ENCODE measurements at regions not wholly inside any gene's neighbourhood (a gene's known extent, or its start where the extent isn't known, plus 50 kb on each side); places are given as distances from the start of the nearest gene placed in this dataset.
"Not testable (repeated sequence)": the region's sequence is repeated elsewhere in the genome, so short reads cannot be mapped to it uniquely, and the experiment has no call there.

DNA sequence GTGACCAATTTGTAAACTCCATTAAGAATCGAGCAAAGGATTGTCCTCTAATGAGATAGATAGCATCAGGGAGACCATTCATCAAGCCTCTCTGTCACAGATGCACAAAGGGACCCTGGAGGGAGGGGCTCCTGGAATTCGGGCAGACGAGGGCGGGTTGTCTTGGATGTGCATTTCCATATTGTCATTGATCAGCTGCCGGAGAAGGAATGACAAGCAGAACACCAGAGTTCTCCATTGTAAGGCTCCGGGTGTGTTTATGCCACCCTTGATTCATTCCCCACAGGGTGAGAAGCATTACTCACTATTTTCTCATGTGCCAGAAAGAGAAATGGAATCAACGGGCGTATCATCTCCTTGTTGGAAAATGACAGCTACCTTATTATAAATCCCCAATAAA lies 167.5 kb downstream of the EBLN2 start:
- DNase-seq (ENCODE audit: low read depth) = no peak

DNA sequence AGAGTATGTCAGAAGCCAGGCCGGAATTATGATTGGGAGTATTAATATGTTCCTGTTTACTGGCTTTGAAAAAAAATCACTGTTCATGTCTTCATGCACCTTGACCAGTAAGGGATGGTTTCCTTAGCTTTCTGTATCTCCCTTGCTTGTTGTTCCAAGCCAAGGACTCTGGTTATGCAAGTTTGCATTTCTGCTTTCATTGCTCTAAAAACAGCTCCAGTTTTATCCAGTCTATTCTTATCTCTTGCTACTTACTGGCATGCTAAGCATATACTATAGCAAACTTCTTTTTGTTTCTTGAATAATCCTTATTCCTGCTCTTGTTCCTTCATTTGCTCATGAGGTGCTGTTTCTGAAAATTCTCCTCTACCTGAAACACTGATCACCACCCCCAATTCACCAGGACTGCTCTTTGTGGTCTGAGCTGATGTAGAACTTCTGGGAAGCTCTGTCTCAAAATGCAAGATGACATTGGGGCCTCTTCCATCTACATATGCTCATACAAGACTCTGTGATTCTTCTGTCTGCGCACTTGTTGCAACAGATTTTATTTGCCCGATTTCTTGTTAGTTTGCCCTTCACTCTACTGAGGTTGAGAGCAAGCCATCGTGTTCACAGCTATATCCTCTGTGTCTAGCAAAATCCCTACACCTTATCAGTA lies 173.0 kb downstream of the EBLN2 start:
- no peak for DNase-seq (ENCODE audit: low read depth)

DNA sequence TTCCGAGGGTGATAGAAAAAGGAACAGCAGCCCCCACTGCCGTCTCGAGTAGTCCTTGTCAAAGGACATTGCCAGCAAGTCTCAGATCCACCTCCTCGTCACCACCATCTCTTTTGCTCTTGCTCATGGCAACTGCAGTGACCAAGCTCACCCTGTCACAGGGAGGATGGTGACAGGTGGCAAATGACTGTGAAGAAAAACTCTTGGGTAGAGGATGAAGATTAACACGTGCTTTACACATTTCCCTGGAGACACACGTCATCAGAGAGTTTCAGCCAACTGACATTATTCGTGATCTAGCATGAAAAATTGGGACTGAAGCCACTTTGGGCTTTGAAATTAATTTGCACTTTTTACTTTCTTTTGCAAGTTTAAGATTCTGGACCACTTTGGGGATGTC lies 174.3 kb downstream of the EBLN2 start:
- DNase-seq (ENCODE audit: low read depth) = no peak

DNA sequence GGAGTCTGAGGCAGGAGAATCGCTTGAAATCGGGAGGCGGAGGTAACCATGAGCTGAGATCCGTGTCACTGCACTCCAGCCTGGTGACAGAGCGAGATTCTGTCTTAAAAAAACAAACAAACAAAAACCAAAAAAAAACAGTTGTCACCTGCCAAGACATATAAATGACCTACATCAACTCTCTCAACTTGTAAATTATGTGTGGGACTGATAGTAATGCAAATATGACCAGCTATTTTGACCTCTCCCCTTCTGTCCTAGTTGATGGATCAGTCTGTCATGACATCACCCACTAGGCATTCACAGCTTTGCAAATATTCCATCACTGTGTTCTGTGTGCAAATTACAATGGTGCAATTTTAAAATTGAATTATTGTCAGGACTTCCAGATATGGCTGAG lies 175.4 kb downstream of the EBLN2 start:
- DNase-seq (ENCODE audit: low read depth) = no peak

DNA sequence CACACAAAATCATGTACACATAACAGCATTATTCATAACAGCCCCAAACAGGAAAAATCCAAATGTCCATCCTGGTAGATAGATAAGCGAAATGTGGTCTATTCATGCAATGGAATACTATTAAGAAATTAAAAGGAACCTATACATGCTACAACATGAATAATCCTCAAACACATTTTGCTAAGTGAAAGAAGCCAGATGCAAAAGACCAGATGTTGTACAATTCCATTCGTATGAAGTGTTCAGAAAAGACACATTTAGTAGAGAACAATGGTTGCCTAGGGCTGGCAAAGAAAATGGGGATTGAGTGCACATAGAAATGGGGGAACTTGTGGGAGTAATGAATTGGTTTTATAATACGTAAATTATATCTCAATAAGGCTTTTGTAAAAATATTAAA lies 182.3 kb downstream of the EBLN2 start:
- no peak for DNase-seq (ENCODE audit: low read depth)

DNA sequence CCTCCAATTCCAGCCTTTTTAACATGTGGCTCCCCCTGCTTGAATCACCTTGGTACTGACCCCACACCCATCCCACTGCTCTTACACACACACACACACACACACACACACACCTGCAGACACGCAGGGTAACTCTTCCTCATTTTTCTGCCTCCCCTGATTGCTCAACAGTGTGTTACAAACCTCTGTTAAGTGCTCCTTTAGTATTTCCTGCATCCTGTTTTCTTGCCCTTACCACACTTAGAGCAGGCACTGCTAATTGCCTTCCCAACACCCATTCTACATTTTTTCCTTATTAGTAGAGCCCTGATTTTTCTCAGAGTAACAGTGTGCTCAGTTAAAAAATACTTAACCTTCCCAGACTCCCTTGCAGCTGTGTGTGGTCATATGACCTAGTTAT lies 184.0 kb downstream of the EBLN2 start:
- DNase-seq (ENCODE audit: low read depth) = no peak

DNA sequence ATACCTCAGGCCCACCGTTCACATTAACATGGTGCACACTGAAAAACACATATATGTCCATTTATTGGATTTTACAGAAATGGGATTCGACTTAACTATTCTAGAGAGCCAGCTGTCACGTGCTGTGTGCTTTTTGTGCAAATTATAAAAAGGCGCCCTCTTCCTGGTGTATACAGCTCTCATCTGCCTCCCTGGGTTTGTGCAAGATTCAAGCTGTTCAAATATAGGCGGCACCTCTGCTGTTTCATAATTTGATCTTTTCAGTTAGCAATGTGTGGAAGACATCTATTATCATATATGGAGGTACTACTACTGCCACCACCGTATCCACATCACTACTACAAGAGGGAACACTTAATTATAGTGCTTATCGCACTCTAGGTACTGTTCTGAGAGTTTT lies 187.6 kb downstream of the EBLN2 start:
- DNase-seq (ENCODE audit: low read depth) = no peak

DNA sequence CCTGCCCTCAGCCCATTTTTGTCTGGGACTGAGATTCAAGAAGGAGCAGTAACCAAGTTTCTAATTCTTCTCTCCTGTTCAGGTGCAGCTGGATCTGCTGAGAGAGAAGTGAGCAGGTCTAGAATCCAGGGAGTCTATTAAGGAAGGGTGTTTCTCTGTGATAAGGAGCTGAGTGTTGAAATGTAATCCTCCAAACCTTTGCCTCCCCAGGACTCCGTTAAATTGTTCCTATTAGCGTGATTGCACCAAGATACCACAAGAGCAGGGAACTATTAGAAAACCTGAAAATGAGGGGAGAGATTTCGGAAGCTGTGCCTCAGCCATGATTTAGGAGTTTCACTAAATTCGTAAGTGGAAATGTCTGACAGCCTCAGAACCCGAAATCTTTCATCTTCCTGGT lies 192.6 kb downstream of the EBLN2 start:
- DNase-seq (ENCODE audit: low read depth) = no peak

DNA sequence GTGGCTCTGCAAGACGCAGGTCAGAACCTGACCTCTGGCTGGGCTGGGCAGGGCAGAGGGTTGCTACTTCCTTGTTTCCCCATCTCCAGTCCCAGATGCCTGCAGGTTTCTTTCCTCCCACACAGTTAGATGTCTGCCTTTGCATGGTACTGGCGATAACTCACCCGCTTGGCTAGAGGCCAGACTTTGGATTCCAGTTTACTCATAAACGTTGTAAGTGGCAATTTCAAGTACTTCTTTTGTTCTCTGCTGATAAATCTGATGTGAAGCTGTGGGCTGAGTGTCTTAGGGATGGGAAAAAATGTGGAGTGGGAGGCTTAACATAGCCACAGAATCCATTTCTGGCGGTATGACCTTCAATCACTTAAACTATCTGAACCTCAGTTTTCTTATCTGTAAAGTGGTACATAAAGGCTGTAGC lies 194.2 kb downstream of the EBLN2 start:
- no peak for DNase-seq (ENCODE audit: low read depth)

DNA sequence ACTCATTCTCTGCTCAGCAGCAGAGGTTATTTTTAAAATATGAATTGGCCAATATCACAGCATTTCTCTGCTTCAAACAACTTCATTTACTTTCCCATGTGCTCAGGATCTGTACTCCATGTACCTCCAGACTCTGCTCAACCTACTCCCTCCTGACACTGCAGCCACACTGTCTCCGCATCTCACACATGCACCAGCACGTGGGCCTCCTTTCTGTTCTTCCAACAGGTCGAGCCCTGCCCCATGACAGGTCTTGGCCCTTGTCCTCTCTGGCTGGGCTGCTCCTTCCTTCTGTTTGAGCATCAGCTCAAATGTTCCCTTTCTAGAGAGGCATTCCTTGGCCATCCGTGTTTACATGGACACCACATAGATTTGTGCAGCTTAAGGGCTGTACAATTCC lies 195.7 kb downstream of the EBLN2 start:
- DNase-seq (ENCODE audit: low read depth) = no peak

DNA sequence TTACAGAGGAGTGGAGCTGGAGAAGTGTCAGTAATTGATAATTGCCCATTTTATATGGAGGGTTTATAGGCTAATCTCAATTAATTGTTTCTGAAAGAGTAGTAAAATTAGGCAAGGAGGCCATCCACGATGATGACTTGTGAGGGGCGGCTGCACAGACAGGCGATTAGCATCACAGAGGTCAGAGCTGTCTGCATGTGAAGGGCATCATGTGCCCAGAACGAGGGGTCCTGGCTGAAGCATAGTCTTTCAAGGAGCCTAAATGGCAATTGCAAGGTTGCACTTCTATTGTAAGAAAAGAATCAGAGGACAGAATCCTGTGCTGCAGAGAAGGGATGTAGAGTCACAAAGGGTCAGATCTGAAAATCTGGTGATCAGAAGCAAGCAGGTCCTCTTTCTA lies 196.6 kb downstream of the EBLN2 start:
- DNase-seq (ENCODE audit: low read depth) = no peak

DNA sequence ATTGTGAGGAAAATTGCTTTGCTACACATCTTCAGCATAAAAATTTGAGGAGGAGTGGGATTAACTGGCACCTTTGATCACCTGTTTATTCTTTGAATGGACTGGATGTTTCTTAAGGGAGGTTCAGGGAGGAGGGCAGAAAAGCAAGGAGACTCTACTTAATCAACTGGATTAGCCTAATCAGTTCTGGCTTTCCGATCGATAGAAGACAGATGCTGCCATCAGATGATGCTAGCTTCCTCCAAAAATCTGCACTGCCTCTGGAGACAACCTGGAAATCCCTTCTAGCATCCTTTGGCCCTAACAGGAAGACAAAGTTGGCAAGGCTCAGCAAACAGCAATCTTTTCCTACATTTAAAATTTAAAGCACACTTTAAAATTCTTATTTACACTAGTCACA lies 197.8 kb downstream of the EBLN2 start:
- no peak for DNase-seq (ENCODE audit: low read depth)

DNA sequence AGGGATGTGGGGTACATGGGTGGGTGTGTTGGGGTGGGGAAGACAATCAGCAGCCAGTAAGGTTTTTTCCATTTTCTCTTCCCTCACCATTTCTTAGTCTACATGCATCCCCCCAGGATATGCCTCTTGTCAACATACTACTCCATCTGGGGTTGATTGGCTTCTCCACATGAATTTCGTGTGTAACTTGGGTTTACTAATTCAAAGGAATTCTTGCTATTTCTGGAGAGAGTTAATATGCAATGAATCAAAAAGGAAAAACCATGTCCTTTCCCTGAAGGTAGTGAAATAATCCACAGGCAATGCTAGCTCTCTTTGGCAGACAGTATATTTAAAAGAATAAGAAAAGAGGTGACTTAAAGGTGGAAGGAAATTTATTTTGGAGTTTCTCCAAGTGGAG lies 198.4 kb downstream of the EBLN2 start:
- DNase-seq (ENCODE audit: low read depth) = no peak

DNA sequence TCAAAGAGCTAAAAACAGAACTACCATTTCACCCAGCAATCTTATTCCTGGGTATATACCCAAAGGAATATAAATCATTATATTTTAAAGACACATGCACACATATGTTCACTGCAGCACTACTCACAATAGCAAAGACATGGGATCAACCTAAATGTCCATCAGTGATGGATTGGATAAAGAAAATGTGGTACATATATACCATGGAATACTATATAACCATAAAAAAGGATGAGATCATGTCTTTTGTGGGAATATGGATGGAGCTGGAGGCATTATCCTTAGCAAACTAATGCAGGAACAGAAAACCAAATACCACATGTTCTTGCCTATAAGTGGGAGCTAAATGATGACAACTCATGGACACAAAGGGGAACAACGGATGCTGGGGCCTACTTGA lies 205.1 kb downstream of the EBLN2 start:
- DNase-seq (ENCODE audit: low read depth) = not testable (repeated sequence)

DNA sequence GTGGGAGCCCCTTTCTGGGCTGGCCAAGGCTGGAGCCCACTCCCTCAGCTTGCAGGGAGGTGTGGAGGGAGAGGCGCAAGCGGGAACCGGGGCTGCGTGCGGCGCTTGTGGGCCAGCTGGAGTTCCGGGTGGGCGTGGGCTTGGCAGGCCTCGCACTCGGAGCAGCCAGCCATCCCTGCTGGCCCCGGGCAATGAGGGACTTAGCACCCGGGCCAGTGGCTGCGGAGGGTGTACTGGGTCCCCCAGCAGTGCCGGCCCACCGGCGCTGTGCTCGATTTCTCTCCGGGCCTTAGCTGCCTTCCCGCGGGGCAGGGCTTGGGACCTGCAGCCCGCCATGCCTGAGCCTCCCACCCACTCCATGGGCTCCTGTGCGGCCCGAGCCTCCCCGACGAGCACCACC lies 207.7 kb downstream of the EBLN2 start:
- not testable (repeated sequence) for DNase-seq (ENCODE audit: low read depth)

DNA sequence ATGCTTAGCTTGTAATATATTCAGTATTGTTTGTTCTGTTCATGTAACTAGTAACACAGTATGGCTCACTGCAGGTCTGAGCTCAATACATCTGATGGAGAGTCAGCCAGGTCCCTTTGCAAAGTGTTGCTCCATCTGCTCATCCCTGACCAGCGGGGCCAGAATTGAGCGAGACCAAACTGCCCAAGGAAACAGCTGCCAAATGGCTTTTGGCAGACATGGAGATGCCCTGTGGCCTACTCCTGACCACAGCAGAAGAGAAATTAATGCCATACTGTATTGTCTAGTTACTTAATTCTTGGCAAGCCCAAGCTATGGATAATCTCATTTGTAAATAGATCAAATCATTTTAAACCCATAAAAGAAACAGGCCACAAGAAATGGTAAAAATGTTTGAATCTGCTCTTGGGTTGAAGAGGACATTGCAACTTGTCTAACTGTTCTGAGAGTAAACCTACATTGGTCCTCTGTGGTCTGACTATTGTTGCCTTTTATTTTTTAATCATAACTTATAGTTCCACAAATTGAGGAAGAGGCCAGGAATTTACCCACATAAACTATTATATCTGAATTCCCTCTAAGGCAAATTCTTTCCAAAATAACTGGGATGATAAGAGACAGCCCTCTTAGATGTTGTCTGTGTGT lies 209.5 kb downstream of the EBLN2 start:
- peak; percentile 55 for DNase-seq (ENCODE audit: low read depth)

DNA sequence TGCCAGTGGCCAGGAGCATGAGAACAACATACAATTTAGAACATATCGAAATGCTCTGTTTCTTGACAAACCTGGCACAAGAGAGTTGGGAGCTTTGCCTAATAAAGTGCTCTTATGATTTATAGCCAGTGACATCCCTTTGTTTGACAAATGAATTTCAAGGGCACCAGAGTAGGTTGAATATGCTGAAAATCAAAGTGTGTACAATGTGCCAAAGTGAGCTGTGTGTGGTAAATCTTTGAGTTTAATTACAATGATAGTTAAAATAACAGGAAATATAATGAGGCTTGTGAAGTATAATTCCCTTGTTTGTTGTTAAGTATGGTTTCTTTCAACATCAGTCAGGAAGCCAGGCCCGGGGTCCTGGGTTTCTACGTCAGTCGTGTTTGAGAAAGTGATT lies 211.9 kb downstream of the EBLN2 start:
- DNase-seq (ENCODE audit: low read depth) = no peak

DNA sequence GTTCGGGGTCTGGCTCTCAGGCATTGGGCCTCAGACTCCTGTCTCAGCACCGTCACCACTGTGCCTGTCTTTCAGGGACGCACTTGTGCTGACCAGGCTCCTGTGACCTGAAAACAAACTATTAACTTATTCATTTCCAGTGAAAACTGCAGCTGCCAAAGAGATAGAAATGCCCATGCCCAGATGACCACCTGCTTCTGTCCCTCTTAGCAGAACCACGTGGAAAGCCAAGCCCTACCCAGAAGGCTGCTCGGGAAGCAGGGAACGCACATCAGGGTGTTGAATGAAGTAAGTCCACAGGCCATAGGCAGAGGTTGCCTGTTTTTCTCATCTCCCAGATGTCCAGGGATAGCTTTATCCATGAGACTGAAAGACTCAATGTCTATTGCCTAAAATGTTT lies 219.3 kb downstream of the EBLN2 start:
- no peak for DNase-seq (ENCODE audit: low read depth)

DNA sequence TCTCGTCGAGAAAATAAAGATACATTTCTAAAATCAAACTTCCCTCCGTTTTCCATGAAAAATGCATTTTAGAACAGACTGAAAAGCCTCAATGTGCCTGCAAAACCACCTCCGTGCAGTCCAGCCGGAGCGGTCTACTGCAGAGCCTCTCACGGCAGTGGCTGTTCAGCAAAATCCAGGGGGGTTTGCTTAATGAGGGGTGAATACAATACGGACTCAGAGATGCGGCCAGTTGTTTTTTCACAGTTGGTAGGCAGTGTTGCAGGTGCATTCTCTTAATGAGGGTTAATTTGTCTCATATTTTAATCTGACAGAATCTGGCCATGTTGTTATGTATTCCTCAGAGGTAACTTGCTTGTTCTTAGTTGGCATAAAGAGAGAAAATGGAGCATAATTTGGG lies 223.0 kb downstream of the EBLN2 start:
- DNase-seq (ENCODE audit: low read depth) = no peak

DNA sequence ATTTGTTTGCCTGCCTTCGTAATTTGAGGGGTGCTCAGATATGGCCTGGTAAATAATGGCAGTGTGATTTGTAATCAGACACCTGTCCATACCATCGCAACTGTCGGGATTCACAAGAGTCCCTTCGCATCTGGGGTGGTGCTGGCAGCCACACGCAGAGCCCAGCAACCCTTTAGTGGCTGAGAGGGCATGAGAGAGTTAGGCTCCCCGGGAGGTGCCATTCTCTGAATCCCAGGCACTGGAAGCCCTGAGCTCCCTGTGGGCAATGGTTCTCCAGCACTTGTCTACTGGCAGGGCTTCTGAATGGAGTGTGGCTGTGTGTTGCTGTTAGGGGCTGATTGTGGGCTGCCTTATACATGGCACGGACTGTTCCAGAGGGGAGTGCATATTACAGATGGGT lies 230.1 kb downstream of the EBLN2 start:
- no peak for DNase-seq (ENCODE audit: low read depth)

DNA sequence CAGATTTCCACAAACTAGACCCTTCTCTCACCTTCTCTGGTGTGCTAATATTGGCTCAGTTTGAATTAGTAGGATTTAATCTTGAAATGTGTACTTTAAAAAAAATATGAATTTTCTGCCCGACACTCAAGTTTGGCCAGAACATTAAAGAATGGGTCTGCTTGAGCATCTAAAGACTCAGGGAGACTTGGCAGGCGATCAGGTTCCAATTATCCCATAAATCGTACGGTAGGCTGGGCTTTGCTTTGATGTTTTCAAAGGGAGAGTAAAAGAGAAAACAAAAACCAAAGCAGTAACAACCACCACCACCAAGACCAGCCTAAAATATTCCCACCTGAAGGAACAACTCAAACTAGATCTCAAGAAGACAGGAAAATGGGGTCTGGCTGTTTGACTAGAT lies 230.8 kb downstream of the EBLN2 start:
- no peak for DNase-seq (ENCODE audit: low read depth)

DNA sequence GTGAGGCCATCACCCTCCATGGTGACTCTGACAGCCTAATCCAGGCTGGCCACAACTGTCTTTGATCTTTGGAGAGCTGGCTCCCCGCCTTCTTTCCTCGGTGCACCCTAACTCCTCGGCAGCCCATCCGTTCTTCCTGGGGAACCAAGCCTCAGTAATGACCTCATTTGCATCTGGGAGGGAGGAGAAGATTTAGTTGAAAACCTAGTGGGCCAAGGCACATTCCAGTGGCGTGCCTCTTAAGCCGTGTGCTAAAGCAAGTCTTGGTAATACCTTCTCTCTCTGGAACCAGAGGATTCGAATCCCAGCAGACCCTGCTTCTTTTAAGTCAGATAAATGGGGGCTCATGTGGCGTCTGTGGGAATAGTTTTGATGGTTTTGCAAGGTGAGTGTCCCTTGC lies 233.1 kb downstream of the EBLN2 start:
- DNase-seq (ENCODE audit: low read depth) = no peak

DNA sequence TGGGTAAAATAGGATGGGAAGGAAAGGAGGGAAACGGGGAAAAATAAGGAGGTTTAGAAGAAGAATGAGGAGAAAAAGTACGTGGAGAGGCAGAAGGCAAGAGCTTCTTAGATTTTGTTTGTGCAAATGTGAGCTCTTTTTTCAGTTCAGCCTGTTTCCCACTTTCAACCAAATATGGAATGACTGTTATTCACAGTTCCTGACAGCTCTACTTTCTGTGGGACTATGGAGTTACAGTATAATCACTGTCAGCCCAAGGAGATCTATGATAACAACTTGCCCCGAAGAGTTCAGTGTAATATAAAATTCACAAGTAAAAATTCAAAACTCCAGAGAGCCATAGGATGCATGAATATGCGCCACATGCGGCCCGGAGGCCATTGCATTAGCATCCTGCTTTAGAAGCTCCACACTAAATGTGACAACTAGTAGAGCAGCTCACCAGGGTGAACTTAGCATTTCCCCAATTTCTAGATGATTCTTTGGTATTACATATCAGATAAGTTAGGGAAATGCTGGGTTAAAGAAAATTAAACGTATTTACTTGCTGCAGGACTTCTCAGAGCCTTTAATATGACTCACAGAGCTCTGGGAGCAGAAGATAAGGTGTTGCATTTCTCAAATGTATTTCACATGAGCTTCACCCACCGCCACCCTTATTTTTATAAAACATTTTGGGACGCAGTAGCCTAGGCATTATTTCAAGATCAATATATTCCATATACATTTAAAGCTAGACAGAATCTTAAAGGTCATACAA lies 234.6 kb downstream of the EBLN2 start:
- no peak for DNase-seq (ENCODE audit: low read depth)

DNA sequence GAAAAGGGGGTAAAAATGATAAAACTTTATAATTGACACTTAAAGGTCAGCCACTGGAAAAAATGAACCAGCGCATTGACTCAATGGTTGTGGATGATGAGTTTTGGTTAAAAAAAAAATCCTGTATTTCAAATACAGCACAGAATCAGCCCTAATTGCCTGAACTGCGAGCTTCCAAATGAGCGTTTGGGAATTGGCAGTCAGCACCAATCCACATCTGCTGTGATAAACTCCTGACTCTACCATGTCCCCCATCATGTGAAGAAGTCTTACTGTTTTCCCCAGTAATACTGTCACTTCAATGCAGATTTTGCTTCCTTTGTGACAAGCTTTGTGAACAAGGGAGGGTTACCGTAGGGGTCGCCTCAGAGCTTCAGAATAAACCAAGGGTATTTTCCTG lies 235.4 kb downstream of the EBLN2 start:
- no peak for DNase-seq (ENCODE audit: low read depth)
